ENCODE measurements at regions not wholly inside any gene's neighbourhood (a gene's known extent, or its start where the extent isn't known, plus 50 kb on each side); places are given as distances from the start of the nearest gene placed in this dataset.

DNA sequence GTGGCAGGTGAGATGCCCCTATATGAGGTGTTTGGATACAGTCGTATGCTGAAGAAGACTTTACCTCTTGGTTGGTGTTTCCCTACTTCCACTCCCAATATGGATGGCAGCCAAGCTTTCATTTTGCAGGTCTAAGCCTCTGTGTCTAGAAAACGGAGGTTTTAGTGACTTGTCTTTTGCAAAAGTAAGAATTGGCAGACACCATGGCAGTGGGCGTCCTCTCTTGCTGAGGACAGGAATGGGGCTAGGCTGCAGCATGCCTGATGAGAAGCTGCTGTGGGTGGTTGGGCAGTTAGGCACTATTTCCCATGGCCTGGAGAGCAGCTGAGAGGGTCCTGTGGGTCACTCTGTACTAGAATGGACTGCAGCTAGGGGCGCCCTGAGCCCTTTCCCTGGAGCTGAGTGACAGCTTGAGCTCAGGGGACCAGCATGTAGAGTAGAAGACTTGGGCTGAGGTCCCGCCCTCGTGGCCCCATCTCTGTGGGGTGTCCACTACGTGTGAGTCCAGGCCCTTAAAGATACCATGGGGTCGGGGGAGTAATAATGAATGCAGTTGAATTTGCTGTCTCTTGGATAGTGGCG lies 127.4 kb downstream of the CDH26 start:
- TF ChIP-seq, protein P1, sequence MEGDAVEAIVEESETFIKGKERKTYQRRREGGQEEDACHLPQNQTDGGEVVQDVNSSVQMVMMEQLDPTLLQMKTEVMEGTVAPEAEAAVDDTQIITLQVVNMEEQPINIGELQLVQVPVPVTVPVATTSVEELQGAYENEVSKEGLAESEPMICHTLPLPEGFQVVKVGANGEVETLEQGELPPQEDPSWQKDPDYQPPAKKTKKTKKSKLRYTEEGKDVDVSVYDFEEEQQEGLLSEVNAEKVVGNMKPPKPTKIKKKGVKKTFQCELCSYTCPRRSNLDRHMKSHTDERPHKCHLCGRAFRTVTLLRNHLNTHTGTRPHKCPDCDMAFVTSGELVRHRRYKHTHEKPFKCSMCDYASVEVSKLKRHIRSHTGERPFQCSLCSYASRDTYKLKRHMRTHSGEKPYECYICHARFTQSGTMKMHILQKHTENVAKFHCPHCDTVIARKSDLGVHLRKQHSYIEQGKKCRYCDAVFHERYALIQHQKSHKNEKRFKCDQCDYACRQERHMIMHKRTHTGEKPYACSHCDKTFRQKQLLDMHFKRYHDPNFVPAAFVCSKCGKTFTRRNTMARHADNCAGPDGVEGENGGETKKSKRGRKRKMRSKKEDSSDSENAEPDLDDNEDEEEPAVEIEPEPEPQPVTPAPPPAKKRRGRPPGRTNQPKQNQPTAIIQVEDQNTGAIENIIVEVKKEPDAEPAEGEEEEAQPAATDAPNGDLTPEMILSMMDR (IDR thresholded peaks at IDR 0.05; ENCODE audit: insufficient read depth, low read depth, low read length), result no peak
- no peak for DNase-seq (ENCODE audit: low read depth)

GRCh38 chr20:60086821-60087562 lies 128.8 kb downstream of the CDH26 start:
- H3K4me3 ChIP-seq (ENCODE audit: low read depth, low read length), result no peak overlapping the region
- TF ChIP-seq, protein P1 (IDR thresholded peaks at IDR 0.05; ENCODE audit: insufficient read depth, low read depth, low read length), result no peak
- no peak for DNase-seq (ENCODE audit: low read depth)

More for the DNA sequence above, 127.4 kb downstream of the CDH26 start:
- H3K4me3 ChIP-seq (ENCODE audit: low read depth, low read length), result no peak overlapping the region

- no peak overlapping the region for H3K4me3 ChIP-seq (ENCODE audit: low read depth, low read length)
- no peak for DNase-seq (ENCODE audit: low read depth)
- TF ChIP-seq, protein P1 (IDR thresholded peaks at IDR 0.05; ENCODE audit: insufficient read depth, low read depth, low read length), result no peak
Observed at GRCh38 chr20:60087563-60088105, 129.4 kb downstream of the CDH26 start.

DNA sequence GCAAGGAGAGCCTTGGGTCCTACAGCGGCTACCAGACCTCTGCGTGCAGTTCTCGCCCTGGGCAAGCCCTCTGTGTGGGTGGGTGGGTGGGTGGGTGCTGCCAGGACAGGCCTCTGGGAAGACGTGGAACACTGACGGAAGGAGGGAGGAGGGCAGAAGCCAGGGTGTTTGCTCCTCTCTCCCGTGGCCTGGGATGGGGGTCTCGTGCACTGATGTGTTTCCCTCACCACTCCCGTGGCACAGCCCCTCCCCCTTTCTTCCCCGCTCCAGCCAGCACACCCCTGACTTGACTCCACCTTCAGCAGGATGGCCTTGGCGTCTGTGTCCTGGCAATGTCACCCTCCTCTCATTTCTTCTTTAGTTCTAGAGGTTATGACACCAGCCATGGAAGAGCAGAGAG lies 130.0 kb downstream of the CDH26 start:
- H3K4me3 ChIP-seq (ENCODE audit: low read depth, low read length), result no peak overlapping the region
- TF ChIP-seq, protein P1 (IDR thresholded peaks at IDR 0.05; ENCODE audit: insufficient read depth, low read depth, low read length), result no peak
- no peak for DNase-seq (ENCODE audit: low read depth)

DNA sequence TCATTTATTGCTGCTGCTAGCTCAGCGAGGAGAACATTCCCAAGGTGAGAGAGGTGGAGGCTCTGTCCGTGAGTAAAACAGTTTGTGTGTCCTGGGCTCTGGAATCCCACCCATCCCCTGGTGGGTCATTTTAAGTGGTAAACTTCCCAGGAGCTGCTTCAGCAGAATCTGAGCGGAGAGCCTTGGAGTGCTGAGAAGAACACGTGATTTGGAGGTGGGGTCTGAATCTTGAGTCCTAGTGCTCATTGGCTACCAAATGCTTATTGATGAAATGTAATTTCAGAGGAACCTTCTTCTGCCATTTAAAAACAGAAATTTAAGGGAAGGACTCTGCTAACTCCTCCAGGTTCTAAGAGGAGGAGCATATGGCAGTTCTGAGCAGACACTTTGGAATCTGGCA lies 132.4 kb downstream of the CDH26 start:
- TF ChIP-seq, protein P1 (IDR thresholded peaks at IDR 0.05; ENCODE audit: insufficient read depth, low read depth, low read length), result no peak
- no peak overlapping the region for H3K4me3 ChIP-seq (ENCODE audit: low read depth, low read length)
- no peak for DNase-seq (ENCODE audit: low read depth)

GRCh38 chr20:60091305-60091704 lies 133.1 kb downstream of the CDH26 start:
- DNase-seq (ENCODE audit: low read depth), result no peak
- TF ChIP-seq, protein P1 (IDR thresholded peaks at IDR 0.05; ENCODE audit: insufficient read depth, low read depth, low read length), result no peak
- H3K4me3 ChIP-seq (ENCODE audit: low read depth, low read length), result no peak overlapping the region
